ENCODE measurements at regions not wholly inside any gene's neighbourhood (a gene's known extent, or its start where the extent isn't known, plus 50 kb on each side); places are given as distances from the start of the nearest gene placed in this dataset.

- TF ChIP-seq, protein P1, sequence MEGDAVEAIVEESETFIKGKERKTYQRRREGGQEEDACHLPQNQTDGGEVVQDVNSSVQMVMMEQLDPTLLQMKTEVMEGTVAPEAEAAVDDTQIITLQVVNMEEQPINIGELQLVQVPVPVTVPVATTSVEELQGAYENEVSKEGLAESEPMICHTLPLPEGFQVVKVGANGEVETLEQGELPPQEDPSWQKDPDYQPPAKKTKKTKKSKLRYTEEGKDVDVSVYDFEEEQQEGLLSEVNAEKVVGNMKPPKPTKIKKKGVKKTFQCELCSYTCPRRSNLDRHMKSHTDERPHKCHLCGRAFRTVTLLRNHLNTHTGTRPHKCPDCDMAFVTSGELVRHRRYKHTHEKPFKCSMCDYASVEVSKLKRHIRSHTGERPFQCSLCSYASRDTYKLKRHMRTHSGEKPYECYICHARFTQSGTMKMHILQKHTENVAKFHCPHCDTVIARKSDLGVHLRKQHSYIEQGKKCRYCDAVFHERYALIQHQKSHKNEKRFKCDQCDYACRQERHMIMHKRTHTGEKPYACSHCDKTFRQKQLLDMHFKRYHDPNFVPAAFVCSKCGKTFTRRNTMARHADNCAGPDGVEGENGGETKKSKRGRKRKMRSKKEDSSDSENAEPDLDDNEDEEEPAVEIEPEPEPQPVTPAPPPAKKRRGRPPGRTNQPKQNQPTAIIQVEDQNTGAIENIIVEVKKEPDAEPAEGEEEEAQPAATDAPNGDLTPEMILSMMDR (IDR thresholded peaks at IDR 0.05), result no peak
- no peak for TF ChIP-seq POLR2A (IDR thresholded peaks at IDR 0.05)
Observed at GRCh38 chrX:40209951-40210617, 112.3 kb upstream of the BCOR start.

Data from transverse colon (tissue), 3 donors.